ENCODE measurements at regions not wholly inside any gene's neighbourhood (a gene's known extent, or its start where the extent isn't known, plus 50 kb on each side); places are given as distances from the start of the nearest gene placed in this dataset.

- no peak for DNase-seq
- intact Hi-C loops (cut with DNase I) = no loop called here
- no peak for TF ChIP-seq CTCF (IDR thresholded peaks at IDR 0.05)
- Histone ChIP-seq H3K4me1 (no peaks in the 10 kb centered on the region), H3K36me3 (no peaks in the 10 kb centered on the region), H3K4me3 (no peak overlapping the region), H3K27me3 (ENCODE audit: low read depth) (no peaks in the 10 kb centered on the region), H3K9me3 (no peaks in the 10 kb centered on the region), H3K27ac (no peak overlapping the region)
- no peak for ATAC-seq
These were observed 711.2 kb downstream of the MRPL39 start for GRCh38 chr21:24895885-24896734.

- Histone ChIP-seq H3K9me3 (no peaks in the 10 kb centered on the region), H3K4me3 (no peak overlapping the region), H3K36me3 (no peaks in the 10 kb centered on the region), H3K27me3 (ENCODE audit: low read depth) (no peaks in the 10 kb centered on the region), H3K27ac (no peak overlapping the region), H3K4me1 (no peaks in the 10 kb centered on the region)
- no peak for TF ChIP-seq CTCF (IDR thresholded peaks at IDR 0.05)
- intact Hi-C loops (cut with DNase I) = no loop called here
- no peak for ATAC-seq
- DNase-seq = no peak
These were observed 713.0 kb downstream of the MRPL39 start for GRCh38 chr21:24894324-24894723.

GRCh38 chr21:24890021-24890420 lies 717.3 kb downstream of the MRPL39 start:
- Histone ChIP-seq H3K36me3 (no peaks in the 10 kb centered on the region), H3K9me3 (no peaks in the 10 kb centered on the region), H3K4me1 (no peaks in the 10 kb centered on the region), H3K27me3 (ENCODE audit: low read depth) (no peaks in the 10 kb centered on the region), H3K4me3 (no peak overlapping the region), H3K27ac (no peak overlapping the region)
- TF ChIP-seq CTCF (IDR thresholded peaks at IDR 0.05) = no peak
- intact Hi-C loops (cut with DNase I) = no loop called here
- no peak for DNase-seq
- no peak for ATAC-seq

- Histone ChIP-seq H3K9me3 (no peaks in the 10 kb centered on the region), H3K36me3 (no peaks in the 10 kb centered on the region), H3K27me3 (ENCODE audit: low read depth) (no peaks in the 10 kb centered on the region), H3K4me1 (no peaks in the 10 kb centered on the region), H3K27ac (no peak overlapping the region), H3K4me3 (no peak overlapping the region)
- DNase-seq (no peak), ATAC-seq (no peak)
- no peak for TF ChIP-seq CTCF (IDR thresholded peaks at IDR 0.05)
- intact Hi-C loops (cut with DNase I) = no loop called here
These were observed 725.8 kb downstream of the MRPL39 start for GRCh38 chr21:24881506-24881905.

- H3K27me3 ChIP-seq (ENCODE audit: low read depth) = no peaks in the 10 kb centered on the region
- intact Hi-C loops (cut with DNase I) = no loop called here
- ATAC-seq (no peak), DNase-seq (no peak)
- H3K36me3 ChIP-seq = no peaks in the 10 kb centered on the region
- no peak overlapping the region for H3K4me3 ChIP-seq
- H3K27ac ChIP-seq = no peak overlapping the region
- no peak for TF ChIP-seq CTCF (IDR thresholded peaks at IDR 0.05)
- no peaks in the 10 kb centered on the region for H3K4me1 ChIP-seq
- H3K9me3 ChIP-seq = no peaks in the 10 kb centered on the region
These were observed 736.6 kb downstream of the MRPL39 start for GRCh38 chr21:24870633-24871032.
